HG02981 (cell line): ENCODE measurements at regions not wholly inside any gene's neighbourhood (a gene's known extent, or its start where the extent isn't known, plus 50 kb on each side); places are given as distances from the start of the nearest gene placed in this dataset.
A peak's percentile ranks its signal among the peaks of the same experiment; 100 is the strongest.

Experiments used
- ATAC-seq: cut with Tn5 transposase; IDR thresholded peaks from one replicate; pipeline ENCODE4 v1.9.1; 2021; ENCODE audit warnings: mild to moderate bottlenecking, moderate library complexity; ENCODE audit not compliant: unreplicated experiment

- no peak for ATAC-seq
Observed at GRCh38 chr15:45941367-45941766, 306.5 kb downstream of the SQOR start.

- peak; percentile 80 for ATAC-seq
Observed at GRCh38 chr15:45943240-45943639, 308.4 kb downstream of the SQOR start.

DNA sequence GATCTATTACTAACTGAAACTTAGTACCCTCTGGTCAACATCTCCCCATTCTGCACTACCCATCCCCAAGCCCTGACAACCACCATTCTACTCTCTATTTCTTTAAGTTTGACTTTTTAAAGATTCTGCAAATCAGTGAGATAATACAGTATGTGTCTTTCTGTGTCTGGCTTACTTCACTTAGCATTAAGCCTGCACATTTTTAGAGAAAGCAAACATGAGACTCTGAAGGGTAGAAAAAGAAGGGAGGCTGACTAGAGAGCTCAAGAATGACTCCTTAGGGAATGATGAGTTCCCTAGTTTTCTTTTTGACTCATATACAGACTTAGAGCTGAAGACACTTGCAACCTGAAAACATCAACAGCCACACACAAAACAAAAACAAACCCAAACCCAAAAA lies 311.3 kb downstream of the SQOR start:
- no peak for ATAC-seq

- ATAC-seq, result no peak
Observed at GRCh38 chr15:45948181-45948621, 313.4 kb downstream of the SQOR start.

DNA sequence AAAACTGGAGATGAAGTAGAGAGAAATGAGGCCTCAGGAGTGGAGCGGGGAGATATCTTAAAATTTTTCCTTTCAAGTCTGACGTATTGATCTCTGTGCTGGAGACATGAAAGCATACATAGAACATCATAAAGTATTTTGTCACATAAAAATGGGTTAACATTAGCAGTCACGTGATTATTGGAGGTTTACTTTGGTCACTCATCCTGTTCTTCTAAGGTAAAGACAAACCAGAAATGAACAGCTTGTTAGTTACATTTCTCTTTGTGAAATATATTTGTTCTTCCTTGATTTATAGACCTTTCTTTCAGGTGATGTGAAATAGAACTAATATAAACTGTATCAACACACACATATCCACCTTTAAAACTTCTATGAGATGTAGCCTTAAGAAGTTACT lies 324.1 kb downstream of the SQOR start:
- no peak for ATAC-seq

GRCh38 chr15:45962733-45963132 lies 327.9 kb downstream of the SQOR start:
- ATAC-seq, result no peak

DNA sequence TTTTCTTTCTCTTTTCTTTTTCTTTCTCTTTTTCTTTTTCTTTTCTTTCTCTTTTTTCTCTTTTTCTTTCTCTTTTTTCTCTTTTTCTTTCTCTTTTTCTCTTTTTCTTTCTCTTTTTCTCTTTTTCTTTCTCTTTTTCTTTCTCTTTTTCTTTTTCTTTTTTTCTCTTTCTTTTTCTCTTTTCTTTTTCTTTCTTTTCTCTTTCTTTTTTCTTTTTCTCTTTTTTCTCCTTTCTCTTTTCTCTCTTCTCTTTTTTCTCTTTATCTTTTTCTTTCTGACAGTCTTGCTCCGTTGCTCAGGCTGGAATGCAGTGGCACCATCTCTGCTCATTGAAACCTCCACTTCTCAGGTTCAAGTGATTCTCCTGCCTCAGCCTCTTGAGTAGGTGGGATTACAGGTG lies 335.7 kb downstream of the SQOR start:
- ATAC-seq, result no peak

- ATAC-seq, result no peak
Observed at GRCh38 chr15:45980366-45980765, 345.5 kb downstream of the SQOR start.

DNA sequence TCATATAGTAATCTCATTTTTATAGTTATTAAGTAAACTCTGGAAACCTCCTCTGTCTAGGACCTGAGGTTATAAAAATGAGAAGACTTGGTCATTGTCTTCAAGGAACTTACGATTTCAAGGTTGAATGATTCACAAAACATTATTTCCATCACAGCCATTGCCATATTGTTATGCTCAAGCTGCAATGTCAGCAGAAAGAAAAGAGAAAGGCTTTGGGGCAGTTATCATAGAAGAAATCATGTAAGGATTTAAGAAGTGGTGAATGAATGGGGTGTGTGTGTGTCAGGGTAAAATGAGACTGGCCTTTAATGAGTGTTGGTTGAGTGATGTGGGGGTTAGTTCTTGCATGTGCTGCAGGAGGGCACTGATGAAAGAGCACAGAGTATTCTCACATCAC lies 346.8 kb downstream of the SQOR start:
- no peak for ATAC-seq

DNA sequence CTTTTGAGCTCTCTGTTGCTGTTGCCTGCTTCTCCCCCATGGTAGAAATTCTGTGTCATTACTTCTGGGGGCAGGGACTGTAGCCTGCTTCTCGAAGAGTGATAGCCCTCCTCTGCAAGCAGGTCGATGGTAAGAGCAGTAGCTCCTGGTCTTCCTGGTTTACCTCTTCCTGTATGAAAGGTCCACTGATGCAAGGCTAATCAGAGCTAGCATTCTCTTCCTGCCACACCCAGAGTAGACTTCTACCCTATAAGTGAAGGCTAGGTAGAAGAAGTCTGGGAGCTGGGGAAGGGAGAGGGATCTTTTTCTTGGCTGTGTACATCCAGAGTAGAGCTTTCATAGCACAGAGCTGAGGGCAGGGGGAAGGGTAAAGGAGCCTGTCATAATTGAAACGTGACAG lies 357.0 kb downstream of the SQOR start:
- ATAC-seq, result no peak

- no peak for ATAC-seq
Observed at GRCh38 chr15:45993072-45993471, 358.2 kb downstream of the SQOR start.

DNA sequence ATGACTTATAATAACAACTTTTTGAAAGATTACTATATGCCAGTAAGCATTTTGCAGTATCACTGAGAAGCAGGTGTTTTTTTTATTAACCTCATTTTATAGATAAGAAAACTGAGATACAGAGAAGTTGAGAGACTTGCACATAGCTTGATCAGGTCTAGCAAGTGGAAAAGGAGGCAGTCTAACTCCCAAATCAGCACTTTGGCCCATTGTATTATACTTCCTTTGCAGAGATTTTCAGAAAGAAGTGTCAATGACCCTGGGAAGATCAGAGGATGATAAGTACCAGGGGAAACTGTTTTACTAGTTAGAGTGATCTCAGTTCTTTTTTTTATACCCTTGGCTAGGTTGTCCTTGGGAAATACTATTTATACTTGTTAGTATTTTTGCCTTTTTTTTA lies 358.7 kb downstream of the SQOR start:
- ATAC-seq, result no peak

- no peak for ATAC-seq
Observed at GRCh38 chr15:45995800-45996199, 361.0 kb downstream of the SQOR start.

DNA sequence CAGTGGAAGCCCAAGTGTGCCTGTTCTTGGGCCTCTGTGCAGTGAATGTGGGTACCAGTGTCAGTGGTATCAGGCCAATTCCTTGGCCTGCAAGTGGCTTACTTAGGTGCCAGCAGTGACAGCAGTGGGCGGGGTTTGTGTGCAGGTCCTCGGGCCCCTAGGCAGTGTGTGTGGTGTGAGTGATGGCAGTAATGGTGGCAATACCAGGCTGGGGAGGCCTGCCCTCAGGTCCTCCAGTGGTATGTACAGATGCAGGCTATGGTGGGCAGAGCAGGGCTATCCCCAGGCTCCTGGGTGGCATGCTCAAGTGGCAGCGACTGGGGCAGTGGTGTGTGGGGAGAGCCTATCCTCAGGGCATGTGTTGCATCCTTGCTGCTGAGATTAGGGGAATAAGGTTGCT lies 379.7 kb downstream of the SQOR start:
- no peak for ATAC-seq

DNA sequence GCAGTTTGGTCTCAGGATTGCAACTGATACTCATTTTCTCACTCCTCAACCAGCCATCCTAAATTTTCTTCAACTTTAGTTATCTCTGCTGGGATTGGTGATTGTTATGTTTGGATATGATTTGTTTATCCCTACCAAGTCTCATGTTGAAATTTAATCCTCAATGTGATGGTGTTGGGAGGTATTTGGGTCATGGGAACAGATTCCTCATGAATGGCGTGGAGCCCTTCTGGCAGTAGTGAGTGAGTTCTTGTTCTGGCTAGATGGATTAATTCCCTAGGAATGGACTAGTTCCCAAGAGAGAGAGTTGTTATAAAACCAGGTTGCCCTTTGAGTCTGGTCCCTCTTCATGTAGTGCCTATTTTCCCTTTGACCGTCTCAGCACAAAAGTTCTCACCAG lies 399.9 kb downstream of the SQOR start:
- no peak for ATAC-seq

- ATAC-seq, result no peak
Observed at GRCh38 chr15:46039703-46040102, 404.9 kb downstream of the SQOR start.

- no peak for ATAC-seq
Observed at GRCh38 chr15:46041905-46042304, 407.1 kb downstream of the SQOR start.

DNA sequence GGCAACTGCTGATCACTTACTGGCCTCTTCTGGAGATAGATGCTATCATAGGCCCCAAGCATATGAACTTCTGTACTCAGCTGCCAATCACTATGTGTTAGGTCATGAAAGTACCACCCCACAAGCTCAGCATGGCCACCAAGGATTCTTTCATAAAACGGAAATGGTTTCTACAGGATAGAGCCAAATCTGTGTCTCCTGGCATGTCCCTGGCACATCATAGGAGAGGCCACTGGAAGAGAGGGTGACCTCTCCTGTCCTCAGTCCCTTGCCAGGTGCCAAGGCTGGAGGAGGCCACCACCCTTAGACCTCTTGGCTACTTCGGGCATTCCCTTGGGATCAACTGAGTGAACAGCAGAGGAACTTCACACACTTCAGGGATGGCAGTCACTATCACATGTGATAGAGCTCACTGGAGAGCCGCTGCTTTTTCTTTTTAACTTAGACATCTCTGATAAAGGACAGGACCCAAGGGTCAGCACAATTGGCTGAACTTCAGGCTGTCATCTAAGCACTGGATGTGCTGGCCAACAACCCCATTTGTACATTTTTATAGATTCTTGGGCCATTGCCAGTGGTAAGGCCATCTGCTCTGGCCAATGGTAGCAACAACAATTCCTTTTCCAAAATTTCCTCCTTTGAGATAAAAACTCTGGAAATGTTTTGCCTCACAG lies 425.2 kb downstream of the SQOR start:
- no peak for ATAC-seq

DNA sequence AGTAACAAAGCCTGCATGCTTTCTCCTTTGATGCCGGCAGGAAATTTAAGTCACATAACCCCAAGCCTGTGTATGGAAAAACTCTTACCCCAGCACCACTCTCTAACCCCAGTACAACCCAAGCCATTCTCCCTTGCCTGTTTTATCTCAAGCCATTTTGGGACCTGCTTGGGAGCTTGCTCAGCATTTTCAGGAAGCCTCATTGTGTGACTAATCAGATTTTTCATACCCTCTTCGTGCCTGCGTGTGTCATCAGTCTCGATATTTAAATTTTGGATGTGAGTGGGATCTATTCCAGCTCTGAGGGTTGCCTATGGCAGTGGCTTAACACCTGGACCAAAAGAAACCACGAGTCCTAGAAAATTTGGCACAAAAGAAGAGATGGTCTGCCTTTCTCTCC lies 426.2 kb downstream of the SQOR start:
- no peak for ATAC-seq

GRCh38 chr15:46077220-46077619 lies 442.4 kb downstream of the SQOR start:
- no peak for ATAC-seq

DNA sequence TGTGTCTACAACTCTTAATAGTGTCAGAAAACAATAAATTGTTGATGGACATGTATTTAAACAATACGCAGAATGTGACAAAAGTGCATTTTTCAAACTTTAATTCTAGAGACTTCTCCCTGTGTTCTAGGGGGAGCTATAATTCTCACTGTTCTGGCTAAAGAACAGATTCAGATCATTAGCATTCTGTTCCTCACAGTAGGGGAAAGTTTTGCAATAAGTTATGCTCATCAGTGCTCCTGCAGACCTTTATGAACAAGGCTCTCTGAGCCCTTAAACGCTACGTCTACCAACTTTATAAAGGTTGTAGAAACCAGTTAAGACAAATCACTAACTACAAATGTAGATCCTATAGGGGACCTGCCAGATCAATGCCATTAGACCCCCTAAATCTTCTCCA lies 444.2 kb downstream of the SQOR start:
- ATAC-seq, result no peak

DNA sequence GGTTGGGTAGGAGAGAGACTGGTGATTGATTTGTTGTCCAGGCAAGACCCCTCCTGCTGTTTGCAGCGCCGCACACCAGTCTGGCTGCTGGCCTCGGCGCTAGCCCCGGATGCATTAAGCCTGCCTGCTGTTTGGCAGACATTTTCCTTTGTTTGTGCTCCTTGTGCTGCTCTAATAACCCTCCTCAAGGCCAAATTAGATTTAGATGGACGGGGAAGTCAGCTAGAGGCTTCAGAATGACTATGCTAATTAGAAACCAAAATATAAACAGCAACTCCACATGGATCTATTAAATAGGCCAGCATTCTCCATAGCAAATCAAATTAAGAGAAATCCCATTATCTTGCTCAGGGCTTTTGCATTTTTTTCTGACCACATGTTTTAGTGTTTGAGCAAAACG lies 445.2 kb downstream of the SQOR start:
- ATAC-seq, result no peak
